ENCODE measurements at regions not wholly inside any gene's neighbourhood (a gene's known extent, or its start where the extent isn't known, plus 50 kb on each side); places are given as distances from the start of the nearest gene placed in this dataset.
"Not testable (repeated sequence)": the region's sequence is repeated elsewhere in the genome, so short reads cannot be mapped to it uniquely, and the experiment has no call there.

DNA sequence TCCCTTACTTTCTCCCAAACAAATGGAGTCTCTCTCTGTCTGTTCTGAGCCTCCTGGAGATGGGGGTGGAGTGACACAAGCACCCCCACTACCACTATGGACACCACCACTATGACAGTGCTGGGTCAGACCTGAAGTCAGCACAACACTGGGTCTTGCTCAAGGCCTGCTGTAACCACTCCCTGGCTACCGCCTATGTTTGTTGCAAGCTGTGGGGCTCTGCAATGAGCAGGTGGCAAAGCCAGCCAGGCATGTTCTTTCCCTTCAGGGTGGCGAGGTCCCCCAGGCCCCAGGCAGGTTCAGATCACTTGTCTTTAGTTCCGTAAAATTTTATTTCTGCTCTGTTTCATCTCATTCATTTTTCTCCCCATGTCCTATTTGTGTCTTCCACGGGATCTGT lies 349.8 kb downstream of the TMEM121 start:
- no peak for DNase-seq (ENCODE audit: low read depth)

DNA sequence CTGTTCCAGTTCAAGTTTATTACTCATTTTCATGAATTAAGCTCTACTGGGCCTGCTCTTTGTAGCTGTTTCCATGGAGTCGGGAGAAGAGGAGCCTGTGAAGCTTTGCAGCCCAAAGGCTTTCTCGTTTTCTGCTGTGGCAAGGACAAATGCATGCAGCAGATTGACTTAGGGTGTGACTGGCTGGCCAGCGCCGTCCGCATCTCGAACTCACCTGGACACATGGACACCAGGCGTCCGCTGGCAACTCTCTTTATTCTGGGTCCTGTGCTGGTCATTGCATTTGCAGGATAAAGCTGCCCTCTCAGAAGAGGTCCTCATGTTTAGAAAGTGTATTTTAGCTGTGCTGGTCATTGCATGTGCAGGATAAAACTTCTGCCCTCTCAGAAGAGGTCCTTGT lies 350.4 kb downstream of the TMEM121 start:
- no peak for DNase-seq (ENCODE audit: low read depth)

DNA sequence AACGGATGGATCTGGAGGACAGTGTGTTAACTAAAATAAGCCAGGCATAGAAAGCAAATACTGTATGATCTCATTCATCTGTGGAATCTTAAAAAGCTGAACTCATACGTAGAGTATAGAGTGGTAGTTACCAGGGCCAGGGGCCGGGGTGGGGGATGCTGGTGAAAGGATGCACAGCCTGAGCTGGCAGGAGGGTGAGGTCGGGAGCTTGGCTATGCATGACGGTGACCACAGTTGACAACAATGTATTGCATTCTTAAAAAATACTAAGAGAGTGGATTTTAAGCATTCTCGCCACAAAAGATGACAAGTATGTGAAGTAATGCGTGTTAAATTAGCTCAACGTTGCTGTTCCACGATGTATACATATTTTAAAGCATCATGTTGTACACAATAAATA lies 351.3 kb downstream of the TMEM121 start:
- no peak for DNase-seq (ENCODE audit: low read depth)

DNA sequence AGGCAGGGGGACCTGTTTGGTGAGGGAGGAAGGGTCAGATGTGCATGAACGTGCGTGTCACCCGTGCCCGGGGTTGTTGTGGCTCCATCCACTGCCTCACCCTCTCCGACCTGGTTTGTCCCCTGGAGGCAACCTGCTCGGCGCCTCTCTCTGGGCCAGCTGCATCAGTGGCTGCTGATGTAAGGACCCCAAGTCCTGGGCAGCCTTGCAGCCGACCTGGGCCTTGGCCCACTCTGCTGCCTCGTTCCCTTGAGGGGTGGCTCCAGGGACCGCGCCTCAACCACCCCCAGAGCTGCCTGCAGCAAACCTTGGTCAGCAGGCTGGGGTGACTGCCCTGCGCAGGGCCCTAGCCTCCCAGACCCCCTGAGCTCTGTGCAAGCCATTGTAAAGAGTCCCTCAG lies 351.7 kb downstream of the TMEM121 start:
- DNase-seq (ENCODE audit: low read depth): no peak

DNA sequence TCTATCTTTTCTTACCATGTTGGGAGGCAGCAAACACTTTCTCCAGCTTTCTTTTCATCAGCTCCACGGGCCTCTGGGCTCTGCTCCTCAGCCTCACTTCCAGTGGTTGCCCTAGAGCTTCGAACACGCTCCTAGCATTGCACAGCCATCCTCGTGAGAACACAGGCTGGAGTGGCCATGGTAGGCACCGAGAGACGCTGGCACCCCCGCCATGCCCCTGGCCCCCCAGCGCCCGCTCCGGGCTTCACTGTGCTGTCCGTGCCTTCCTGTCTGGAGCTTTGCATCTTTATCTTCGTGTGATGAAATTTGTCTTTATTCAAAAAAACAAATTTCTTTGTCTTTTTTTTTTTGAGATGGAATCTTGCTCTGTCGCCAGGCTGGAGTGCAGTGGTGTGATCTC lies 352.2 kb downstream of the TMEM121 start:
- DNase-seq (ENCODE audit: low read depth): no peak

DNA sequence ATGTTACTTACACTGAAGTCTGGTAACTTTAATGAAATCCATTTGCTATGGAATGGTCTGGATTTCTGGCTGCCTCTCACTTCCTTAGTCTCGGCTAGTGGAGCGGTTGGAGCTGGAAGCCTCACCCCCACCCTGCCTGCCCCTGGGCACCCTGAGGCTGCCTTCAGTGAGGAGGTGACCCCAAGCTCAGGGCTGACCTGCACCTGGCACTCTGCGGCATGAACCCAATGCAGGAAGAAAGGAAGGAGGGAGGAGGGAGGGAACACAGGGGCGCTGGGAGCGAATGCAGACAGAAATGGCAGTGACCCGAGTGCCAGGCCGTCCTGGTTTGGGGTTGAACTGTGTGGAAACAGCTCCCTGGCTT lies 353.1 kb downstream of the TMEM121 start:
- DNase-seq (ENCODE audit: low read depth): no peak

DNA sequence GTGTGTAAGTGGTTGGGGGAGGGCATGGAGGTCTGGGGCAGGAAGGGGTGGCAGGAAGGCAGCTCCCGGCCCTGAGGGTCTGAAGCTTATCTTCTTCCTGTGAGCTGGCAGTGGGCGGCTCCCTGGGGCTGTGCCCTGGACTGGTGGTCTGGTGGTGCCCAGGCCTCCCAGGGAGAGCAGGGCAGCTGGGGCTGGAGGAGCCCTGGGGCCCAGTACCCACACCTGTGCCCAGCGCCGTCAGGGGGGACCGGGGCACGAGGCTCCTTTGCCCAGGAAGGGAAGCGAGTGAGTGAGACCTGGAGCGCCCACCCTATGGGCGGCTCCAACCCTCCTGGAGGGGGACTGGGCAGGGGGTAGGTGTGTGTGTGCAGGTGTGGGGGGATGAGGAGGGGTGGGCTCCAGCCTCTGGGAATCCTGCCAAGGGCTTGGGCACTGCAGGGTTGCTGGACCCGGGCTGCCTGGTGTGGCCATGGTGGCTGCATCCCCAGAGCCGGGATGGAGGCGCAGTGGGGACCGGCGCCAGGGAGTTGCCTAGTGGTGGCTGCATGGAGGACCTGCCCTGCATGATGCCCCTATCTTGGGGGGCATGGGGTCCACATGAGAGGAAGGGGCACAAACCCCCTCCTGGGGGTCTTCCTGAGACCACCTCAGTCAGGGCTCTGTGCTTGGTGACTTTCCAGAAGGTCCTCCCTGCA lies 353.6 kb downstream of the TMEM121 start:
- no peak for DNase-seq (ENCODE audit: low read depth)

DNA sequence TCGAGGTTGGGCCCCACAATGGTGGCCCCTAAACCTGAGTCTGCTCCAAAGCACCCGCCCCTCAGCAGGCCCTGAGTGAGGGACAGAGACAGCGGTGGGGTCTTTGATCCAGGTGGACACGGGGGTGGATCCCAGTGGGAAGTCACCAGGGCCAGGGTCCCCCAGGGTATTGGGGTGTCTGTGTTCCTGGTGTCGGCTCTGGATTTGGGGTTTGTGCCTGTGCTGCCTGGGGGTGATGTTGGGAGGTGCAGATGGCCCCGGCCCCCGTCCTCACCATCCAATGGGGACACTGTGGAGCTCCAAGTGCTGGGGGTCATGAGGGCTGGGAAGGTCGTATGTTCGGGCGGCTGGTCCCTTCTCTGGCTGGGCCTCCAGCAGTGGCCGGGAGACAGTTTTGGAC lies 354.2 kb downstream of the TMEM121 start:
- DNase-seq (ENCODE audit: low read depth): no peak

DNA sequence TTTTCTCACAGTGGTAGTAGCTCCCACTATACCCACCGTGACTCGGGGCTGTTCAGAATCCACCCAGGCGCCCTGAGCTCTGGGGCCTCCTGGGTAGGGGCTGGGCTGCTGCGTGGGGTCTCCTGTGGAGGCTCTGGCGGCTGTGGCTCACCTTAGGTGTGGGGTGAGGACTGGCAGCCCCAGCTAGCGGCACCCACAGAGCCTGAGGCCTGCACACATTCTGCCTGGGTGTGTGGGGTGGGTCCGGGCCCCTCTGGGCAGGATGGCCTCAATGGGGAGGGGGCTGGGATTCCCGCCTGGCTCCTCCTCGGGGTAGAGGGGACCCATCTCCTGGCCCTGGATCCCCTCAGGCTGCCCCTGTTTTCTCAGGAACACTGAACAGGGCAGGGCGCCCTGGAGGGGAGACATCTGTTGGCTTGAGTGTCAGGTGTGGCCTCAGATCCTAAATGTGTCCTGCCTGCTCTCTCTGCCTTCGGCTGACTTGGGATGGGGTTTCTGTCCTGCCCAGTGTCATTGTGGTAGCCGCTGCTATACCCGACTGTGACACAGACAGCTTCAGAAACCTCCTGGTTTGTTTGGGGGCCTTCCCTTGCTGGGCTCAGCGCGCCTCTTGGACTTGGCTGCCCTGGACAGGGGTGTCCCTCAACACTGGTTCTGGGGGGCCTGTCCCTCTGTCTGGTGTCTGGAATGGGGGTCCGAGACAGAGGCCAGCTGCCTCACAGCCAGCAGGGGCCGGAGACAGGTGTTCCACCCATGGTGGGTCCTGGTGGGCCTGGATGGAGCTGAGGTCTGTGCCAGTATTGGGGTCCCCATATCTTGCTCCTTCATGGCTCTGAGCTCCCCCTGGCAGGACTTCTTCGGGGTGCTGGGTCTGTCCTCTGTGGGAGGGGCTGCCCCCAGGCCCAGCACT lies 354.9 kb downstream of the TMEM121 start:
- DNase-seq (ENCODE audit: low read depth): no peak

DNA sequence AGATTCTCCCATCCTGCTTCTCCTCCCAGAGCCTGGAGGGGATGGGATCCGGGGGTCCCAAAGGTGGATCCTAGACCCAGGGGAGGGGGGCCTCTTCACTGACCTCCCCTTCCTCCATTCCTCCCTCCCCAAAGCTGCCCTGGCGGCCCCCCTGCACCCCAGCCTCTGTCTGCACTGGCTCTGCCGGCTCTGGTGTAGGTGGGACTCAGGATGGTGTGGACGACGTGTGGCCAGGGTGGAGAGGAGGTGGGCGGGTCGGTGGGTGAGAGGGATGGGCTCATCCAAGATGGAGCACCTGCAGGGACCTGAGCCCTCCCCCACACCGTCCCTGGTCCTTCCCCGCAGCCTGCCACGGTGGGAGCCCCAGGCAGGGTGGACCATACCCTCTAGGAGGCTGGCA lies 355.6 kb downstream of the TMEM121 start:
- not testable (repeated sequence) for DNase-seq (ENCODE audit: low read depth)

DNA sequence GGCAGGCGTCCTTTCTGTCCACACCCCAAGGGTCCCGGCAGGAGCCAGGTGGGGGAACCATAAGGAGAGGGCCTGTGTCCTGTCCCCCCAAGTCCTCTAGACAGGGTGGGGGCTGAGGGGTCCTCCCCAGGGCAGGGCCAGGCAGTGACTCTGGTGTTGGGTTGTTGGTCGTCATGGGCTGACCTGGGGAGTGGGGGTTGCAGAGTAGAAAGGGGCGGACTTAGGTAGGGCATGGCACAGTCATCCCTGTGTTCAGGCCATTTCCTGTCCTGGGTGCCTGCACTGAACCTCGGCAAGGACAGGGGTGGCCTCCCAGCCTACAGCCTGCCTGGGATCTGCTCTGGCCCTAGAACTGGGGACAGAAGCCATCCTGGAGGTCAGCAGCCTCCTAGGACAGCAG lies 356.2 kb downstream of the TMEM121 start:
- no peak for DNase-seq (ENCODE audit: low read depth)

DNA sequence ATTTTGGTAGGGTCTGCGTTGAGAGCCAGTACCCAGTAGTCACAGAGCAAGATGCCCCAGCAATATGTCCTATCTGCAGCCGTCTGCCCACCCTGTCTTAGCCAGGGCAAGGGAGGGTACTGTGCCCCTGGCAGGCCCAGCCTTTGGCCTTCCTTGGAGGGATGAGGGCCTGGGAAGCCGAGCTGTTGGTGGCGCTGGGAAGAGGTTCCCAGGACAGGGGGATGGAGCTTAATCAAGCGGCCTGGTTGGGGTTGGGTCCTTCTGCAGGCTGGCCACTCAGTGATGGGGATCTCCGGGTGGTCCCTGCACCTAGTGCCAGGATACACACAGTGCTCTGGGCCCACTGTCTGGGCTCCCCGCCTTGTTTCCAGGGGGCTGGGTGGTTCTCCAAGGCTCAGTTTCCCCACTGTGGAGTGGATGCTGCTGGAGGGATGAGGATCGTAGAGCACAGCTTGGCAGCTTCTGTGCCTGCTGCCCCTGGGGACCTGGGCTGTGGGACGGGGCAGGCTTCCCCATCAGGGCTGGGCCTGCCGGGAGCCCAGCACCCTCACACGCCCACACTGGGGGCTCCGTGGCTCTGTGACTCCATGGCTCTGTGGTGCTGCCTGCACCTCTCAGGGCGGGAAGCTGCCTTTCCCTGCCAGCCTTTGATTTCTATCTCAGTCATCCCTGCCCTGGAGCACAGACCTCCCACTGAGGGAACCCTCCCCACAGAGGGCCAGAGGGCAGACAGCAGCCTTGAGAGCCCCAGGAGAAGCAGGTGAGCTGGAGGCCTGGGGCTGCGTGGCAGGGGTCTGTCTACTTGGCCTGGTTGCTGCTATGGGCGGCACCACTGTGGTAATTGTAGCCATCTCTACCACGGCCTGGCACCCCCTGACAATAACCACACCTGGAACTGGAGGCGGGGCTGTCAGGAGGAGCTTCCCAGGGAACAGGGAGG lies 357.0 kb downstream of the TMEM121 start:
- DNase-seq (ENCODE audit: low read depth): no peak

DNA sequence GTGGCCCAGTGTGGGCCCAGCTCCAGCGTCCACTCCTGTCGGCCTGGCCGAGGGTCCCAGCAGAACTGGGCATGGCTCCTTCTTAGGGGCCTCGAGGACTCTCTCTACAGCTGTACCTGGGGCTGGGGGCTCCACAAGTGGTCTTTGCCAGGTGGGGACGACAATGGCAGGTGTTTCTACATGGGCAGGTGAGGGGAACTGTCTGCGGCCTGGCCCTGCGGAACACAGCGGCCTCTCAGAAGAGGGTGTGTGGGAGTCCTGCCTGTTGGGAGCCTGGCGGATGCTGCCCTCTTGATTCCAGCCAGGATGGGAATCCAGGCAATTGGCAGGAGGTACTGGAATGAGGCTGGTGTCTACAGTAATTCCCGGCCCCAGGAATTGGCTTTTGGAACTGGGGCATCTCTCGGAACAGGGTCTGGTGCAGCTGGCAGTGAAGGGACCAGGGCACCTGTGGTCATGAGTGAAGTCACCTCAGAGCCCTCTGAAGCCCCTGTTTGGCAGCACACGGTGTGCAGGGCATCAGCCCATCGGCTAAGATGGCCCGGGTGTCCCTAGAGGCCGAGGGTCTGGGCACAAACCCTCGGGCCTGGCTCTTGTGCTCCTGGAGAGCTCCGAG lies 357.9 kb downstream of the TMEM121 start:
- DNase-seq (ENCODE audit: low read depth): not testable (repeated sequence)

DNA sequence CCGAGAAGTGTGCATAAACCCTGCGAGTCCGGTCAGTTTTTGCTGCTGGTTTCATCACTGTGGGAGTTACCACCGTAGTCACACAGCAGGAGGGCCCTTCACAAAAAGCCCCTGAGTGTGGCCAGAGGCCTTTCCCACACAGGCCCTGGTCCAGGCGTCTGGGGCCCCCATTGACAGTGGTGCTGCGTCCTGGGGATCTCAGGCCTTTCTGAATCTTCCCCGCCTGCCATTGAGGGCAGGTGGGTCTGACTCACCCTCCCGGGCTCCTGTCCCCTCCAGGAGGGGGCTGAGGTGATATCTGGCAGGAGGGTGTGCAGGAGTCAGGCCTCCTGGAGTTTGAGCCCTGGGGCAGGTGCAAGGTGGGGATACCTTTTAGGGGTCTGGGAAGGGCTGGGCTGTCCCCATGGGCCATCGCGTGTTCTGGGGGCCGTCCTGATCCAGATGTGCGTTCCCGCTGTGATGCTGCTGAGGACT lies 358.5 kb downstream of the TMEM121 start:
- DNase-seq (ENCODE audit: low read depth): no peak

DNA sequence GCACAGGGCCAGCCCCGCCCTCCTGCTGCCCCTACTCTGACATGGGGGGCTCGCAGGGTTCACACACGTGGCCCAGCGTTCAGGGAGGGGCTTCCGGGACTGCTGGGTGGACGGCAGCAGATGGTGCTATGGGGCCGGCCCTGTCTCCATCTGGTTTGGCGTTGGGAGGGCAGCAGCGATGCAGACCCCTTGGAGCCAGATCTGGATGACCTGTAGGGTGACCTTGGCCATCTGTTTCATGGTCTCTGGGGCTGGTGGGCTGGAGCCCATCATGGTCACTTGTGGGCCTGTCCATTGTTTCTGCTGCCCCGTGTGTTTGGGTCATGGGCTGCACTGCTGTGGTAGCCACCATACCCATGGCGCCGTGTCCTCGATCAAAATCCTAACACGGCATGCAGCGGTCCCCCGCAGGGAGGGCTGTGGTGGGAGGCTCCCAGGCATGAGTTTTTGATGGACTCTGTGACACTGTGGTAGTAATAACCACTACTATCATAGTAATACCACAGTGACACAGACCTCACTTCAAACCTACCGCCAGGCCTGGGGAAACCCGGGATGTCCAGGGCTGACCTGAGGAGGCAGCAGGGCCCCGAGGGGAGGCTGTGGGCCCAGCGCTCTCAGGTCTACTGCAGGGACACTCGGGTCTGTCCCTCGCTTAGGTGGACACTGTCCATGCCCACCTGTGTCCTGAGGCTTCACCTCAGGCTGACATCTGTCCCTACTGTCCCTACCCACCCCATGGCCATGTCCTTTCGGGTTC lies 359.4 kb downstream of the TMEM121 start:
- DNase-seq (ENCODE audit: low read depth): no peak

DNA sequence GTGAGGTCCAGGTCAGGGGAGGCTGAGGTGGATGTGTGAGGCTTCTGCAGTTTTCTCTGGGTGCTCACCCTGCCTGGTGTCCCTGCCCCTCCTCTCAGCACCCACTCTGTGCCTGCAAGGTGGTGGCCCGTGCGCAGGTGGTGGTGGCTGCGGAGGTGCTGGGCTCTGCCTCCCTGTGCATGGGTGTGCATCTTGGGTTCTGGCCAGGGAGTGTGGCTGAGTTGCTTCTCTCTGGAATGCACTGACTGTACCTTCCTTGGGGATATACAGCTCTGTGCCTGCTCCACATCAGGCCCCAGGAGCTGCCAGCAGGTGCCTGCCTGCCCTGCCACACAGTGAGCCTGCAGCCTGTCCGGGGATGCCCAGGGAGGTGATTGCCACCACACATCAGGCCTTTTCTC lies 360.4 kb downstream of the TMEM121 start:
- DNase-seq (ENCODE audit: low read depth): not testable (repeated sequence)

DNA sequence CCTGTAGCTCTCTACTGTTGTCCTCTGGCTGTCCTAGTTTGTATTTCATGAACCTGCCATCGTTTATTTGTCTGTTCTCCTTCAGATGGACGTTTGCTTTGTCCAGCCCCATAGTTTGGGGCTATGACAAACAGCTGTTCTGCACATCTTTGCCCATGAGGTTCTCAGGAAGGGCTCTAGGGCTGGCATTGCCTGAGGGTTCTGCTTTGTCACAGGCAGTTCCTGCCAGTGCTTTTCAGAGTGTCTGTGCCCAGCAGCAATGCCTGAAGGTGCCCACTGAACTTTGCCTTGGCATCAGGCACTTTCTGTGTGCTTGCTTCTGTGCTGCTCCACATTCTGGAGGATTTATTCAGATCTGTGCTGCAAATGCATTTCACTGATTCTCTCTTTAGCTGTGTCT lies 361.3 kb downstream of the TMEM121 start:
- DNase-seq (ENCODE audit: low read depth): no peak

DNA sequence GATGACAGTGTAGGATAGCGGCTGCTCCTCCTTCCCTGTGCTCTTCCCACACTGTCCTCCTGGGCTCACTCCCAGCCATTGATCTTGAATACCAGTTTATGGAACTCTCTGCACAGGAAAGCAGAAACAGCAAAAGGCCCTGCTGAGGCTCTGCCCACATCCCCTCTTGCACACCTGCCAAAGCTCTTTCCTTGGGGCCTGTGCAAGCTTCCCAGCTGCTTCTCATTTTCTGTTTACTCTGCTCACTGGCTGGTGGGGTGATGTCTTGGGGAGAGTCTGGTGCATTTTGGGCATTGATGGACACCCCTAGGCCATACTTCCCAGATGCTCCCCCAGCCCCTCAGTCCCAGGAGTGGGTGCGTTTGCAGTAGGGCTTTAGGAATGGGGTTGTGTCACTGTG lies 361.8 kb downstream of the TMEM121 start:
- no peak for DNase-seq (ENCODE audit: low read depth)

DNA sequence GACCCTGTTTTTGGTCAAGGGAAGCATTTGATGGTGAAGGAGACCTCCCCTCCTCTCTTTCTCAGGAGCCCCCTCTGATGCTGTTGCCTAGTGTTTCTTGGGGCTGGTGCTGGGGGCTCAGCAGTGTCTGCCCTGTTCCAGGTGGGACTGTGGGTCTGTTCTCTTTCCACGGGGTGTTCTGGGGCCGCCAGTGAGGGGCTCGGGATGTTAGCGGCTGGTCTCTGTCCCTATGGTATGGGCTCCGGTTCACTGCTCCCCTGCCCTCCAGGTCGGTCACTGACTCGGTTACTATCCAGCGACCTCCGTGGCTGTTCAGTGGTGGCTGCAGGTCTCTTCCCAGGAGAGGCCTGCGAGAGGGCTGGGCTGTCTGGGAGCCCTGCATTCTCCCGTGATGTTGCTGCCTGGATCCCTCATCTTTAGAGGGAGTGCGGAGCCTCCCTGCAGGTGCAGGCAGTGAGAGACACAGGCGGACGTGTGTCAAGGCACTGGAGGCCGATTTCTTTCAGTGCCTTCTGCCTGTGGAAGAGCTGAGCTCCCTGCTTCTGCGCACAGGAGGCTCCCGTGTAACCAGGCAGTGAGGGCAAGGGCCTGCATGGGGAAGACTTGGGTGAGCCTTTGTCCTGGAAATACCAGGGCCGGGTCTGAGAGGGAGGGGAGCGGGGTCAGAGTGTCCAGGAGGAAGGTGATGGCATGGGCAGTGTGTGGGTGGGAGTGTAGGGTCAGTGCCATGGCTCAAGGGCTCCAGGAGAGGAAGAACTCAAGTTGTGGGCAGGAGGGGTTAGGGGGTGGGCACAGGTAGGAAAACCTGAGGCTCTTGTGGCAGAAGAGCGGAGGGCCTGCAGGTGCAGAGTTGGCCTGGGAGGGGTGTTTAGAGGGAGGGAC lies 362.6 kb downstream of the TMEM121 start:
- DNase-seq (ENCODE audit: low read depth): no peak
